GM13977 (cell line): ENCODE measurements at regions not wholly inside any gene's neighbourhood (a gene's known extent, or its start where the extent isn't known, plus 50 kb on each side); places are given as distances from the start of the nearest gene placed in this dataset.

Experiments used
- DNase-seq: peaks from one replicate; pipeline ENCODE4 v3.0.0; 2012; ENCODE audit warnings: low spot score
- CTCF ChIP-seq: IDR thresholded peaks from 2 replicates; pipeline ENCODE4 v1.5.1; 2012; ENCODE audit warnings: mild to moderate bottlenecking, control low read depth; ENCODE audit not compliant: insufficient read depth; ENCODE audit errors: extremely low read depth, missing control alignments
- in situ Hi-C: fragments of 300-500 bp; cut with MboI; formaldehyde crosslinking; loops from one replicate; pipeline ENCODE4 v1.12.0; 2022; ENCODE audit warnings: low sequenced_read_pairs, low pct_unique_long_range_greater_than_20kb, mixed read lengths, inconsistent platforms; ENCODE audit not compliant: unreplicated experiment

GRCh38 chr12:69097619-69098368, 141.6 kb upstream of the CPSF6 start:
- DNase-seq = no peak
- in situ Hi-C loops = loop anchor here (25.0 kb wide), 1 partner anchor 90 kb away; no protein-coding TSS in a partner anchor
- TF ChIP-seq CTCF = no peak

GRCh38 chr12:69099201-69099837, 140.1 kb upstream of the CPSF6 start:
- TF ChIP-seq CTCF = no peak
- in situ Hi-C loops = loop anchor here (25.0 kb wide), 1 partner anchor 88 kb away; no protein-coding TSS in a partner anchor
- DNase-seq = no peak

GRCh38 chr12:69101505-69101904, 137.9 kb upstream of the CPSF6 start:
- in situ Hi-C loops = no loop called here
- no peak for DNase-seq
- no peak for TF ChIP-seq CTCF

GRCh38 chr12:69102856-69103255, 136.5 kb upstream of the CPSF6 start:
- in situ Hi-C loops = no loop called here
- no peak for DNase-seq
- no peak for TF ChIP-seq CTCF

- DNase-seq = no peak
- TF ChIP-seq CTCF = no peak
- in situ Hi-C loops = no loop called here
Observed at GRCh38 chr12:69105101-69105962, 134.0 kb upstream of the CPSF6 start.

GRCh38 chr12:69106482-69107118, 132.8 kb upstream of the CPSF6 start:
- no peak for DNase-seq
- TF ChIP-seq CTCF = no peak
- in situ Hi-C loops = no loop called here
